ENCODE measurements at regions not wholly inside any gene's neighbourhood (a gene's known extent, or its start where the extent isn't known, plus 50 kb on each side); places are given as distances from the start of the nearest gene placed in this dataset.

- no peak for DNase-seq (ENCODE audit: low spot score)
These were observed 251.7 kb downstream of the WNT5A start for GRCh38 chr3:55235416-55235815.

DNA sequence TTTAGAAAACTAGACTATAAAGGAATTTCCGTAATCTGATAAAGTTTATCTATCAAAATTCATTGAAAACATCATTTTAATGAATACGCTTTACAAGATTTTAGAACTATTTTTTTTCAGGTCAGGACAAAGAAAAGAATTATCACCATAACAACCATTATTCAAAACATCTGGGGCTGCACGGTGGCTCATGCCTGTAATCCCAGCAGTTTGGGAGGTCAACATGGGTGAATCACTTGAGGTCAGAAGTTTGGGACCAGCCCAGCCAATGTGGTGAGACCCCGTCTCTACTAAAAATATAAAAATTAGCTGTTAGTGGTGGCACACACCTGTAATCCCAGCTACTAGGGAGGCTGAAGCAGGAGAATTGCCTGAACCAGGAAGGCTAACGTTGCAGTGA lies 260.4 kb downstream of the WNT5A start:
- DNase-seq (ENCODE audit: low spot score), result no peak

DNA sequence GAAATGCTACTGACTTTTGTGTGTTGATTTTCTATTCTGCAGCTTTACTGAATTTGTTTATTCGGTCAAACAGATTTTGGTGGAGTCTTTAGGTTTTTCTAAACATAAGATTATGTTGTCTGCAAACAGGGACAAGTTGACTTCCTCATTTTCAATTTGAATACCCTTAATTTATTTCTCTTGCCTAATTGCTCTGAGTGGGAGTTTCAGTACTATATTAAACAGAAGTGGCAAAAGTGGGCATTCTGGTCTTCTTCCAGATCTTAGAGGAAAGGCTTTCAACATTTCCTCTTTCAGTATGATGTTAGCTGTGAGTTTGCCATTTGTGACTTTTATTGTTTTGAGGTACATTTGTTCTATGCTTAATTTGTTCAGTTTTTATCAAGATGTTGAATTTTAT lies 268.5 kb downstream of the WNT5A start:
- no peak for DNase-seq (ENCODE audit: low spot score)

- no peak for DNase-seq (ENCODE audit: low spot score)
These were observed 279.4 kb downstream of the WNT5A start for GRCh38 chr3:55207744-55208143.

GRCh38 chr3:55205990-55206389 lies 278.1 kb upstream of the LRTM1 start:
- no peak for DNase-seq (ENCODE audit: low spot score)

DNA sequence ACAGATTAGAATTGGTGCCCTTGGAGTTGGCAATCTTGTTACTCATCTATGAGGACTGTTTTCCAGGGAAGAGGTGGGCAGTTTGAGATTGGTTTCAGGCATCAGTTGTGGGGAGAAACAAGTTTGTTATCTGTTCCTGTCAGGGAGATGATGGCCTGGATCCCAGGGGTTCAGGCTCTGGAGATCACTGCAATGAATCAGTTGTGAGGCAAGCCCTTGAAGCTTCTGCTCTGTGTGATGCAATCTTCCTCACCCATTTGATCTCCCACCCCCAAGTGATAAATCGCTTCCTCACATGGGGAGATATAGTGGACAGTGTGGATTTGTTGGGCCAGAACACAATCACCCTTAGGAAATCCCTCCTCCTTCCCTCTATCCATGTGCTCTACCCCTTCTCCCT lies 276.6 kb upstream of the LRTM1 start:
- no peak for DNase-seq (ENCODE audit: low spot score)

GRCh38 chr3:55203546-55203945 lies 275.7 kb upstream of the LRTM1 start:
- no peak for DNase-seq (ENCODE audit: low spot score)

GRCh38 chr3:55203006-55203405 lies 275.1 kb upstream of the LRTM1 start:
- DNase-seq (ENCODE audit: low spot score), result peak; percentile 52

- peak; percentile 84 for DNase-seq (ENCODE audit: low spot score)
These were observed 274.5 kb upstream of the LRTM1 start for GRCh38 chr3:55202326-55202725.

- DNase-seq (ENCODE audit: low spot score), result no peak
These were observed 273.9 kb upstream of the LRTM1 start for GRCh38 chr3:55201779-55202178.

DNA sequence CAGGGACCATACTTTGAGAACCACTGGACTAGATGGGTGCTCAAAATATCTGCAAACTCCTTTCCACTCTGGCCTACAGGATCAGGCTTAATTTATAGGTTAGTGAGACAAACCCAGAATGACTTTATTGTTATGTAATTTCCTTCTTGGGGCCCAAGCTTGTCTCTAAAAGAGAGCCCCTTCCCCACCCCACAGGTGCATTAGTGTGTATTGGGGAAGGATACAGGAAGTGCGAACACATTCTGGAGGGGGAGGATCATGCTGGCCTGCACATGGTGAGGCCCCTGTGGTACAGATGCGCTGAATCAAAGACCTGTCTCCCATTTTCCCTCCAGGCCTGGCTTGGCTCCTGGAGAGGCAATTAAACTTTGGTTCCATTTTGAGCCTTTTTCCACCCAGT lies 273.0 kb upstream of the LRTM1 start:
- no peak for DNase-seq (ENCODE audit: low spot score)

GRCh38 chr3:55198554-55198953 lies 270.7 kb upstream of the LRTM1 start:
- peak; percentile 81 for DNase-seq (ENCODE audit: low spot score)

GRCh38 chr3:55197021-55197420 lies 269.2 kb upstream of the LRTM1 start:
- no peak for DNase-seq (ENCODE audit: low spot score)

DNA sequence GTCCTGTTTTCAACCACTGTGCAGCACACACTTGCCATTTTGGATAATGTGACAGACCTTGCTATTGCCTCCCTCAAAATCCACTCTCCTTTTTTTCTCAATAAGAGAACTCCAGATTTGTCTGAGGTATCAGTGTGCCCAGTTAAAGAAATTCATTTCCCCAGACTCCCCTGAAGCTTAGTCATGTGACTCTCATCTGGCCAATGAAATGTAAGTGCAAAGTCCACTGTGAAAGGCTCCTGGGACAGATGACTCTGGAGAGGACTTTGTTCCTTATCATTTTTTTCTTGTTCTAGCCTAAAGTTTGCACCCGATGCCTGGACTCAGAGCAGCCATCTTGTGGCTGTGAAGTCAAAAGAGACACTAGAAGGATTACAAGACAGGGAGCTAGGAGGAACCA lies 268.6 kb upstream of the LRTM1 start:
- no peak for DNase-seq (ENCODE audit: low spot score)

GRCh38 chr3:55194376-55194775 lies 266.5 kb upstream of the LRTM1 start:
- no peak for DNase-seq (ENCODE audit: low spot score)

DNA sequence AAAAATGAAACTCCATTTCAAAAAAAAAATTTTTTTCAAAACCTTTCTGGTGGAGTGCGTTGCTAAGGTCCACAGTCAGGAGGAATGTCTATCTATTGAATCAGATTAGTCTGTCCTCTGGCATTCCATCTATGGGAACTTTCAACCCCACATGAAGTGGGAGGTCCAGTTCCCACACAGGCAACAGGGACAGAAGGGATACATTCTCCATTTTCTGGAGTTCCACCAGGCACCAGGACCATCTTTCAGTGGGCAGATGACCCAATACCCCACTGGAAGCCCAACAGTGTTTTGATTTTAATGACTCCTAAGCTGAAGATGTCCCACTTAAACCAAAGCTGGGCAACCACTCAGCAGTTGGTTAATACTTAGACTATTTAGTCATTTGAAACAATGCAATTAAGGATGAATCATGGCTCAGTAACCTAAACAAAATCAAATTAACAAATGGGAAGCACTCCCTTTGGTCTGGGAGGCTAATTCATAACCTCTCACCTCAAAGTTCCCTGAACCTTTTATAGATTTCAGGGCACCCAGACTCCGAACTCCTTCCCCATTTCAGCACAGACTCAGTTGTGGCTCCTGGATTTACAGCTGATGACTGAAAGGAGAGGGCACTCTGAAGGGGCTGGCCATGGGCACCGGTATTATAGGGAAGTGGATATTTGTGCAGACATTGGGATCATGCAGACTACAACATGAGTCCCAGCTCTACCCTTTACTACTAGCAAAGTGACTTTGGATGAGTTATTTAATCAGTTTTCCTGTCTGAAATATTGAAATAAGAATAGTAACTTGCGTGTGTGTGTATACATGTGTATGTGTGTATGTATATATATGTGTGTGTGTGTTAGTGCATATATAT lies 264.3 kb upstream of the LRTM1 start:
- DNase-seq (ENCODE audit: low spot score), result peak; percentile 86

DNA sequence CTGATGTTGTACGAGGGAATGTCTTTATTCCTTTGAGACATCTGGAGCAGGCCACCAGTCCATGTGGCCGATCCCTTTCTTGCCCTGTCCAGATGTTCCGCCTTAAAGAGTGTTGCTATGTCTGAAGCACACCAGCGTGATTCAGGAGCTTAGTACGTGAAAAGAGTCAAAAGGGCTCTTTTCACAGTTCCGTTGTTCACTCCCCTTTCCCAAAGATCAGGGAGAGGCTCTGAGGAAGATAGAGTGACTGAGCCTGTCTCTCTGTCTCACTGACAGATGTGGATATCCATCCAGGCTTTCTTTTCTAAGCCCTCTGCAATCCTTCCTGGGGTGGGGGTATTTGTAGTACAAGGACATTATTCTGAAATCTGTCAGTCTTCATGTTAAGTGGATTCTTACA lies 262.5 kb upstream of the LRTM1 start:
- DNase-seq (ENCODE audit: low spot score), result peak; percentile 35

- peak; percentile 40 for DNase-seq (ENCODE audit: low spot score)
These were observed 261.5 kb upstream of the LRTM1 start for GRCh38 chr3:55189359-55189801.

DNA sequence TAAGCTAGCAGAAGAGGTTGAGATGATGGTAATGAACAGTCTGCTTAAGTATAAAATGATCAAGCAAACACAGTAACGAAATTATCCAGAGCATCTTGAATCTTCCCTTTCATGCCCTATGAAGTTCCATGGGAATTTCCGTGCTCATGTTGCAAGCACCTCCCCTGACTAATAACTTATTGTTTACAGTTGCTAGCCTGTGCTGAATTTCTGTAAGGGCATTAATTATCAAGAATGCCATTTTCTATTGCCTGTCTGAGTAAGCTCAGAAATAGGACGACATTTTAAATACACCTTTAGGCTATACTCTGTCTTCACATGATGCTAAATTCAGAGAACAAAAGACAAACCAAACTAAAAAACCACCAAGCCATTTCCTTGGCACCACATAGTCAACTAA lies 257.5 kb upstream of the LRTM1 start:
- no peak for DNase-seq (ENCODE audit: low spot score)

DNA sequence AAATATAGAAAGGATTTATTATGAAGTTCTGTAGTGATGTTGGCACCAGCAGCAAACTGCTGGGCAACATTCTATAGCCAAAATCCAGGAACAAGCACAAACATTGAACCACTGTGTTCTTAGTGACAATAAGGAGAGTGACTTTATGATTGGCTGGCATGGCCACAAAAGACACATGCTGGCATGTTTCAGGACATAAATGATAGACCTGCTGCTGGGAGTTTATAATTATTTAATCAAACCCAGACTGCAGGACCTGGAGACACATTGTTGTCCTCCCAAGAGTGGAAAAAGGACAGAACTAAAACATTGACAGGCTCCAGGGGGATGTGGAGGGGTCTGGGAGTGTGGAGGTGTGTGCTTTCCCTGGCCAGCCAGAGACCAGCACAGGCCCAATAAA lies 255.3 kb upstream of the LRTM1 start:
- no peak for DNase-seq (ENCODE audit: low spot score)

- DNase-seq (ENCODE audit: low spot score), result peak; percentile 45
These were observed 253.2 kb upstream of the LRTM1 start for GRCh38 chr3:55180936-55181535.

DNA sequence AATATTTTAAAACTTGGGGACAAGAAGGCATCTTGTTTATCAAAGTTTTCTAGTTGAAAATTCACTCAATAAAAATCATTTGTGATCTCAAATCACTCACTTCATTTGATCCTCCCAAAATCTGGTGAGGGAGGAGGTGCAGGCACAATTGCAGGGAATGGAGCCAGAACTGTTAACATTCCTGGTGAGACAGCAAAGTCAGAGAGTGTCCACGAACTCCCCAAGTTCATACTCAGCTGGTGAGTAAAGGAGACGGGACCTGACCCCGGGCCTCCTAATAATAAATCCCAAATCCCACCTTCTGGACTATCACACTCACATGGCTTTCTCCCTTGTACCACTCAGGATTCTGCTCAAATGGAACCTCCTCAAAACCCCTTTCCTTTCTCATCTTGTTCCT lies 252.3 kb upstream of the LRTM1 start:
- peak; percentile 35 for DNase-seq (ENCODE audit: low spot score)

GRCh38 chr3:55178336-55178735 lies 250.5 kb upstream of the LRTM1 start:
- DNase-seq (ENCODE audit: low spot score), result no peak

DNA sequence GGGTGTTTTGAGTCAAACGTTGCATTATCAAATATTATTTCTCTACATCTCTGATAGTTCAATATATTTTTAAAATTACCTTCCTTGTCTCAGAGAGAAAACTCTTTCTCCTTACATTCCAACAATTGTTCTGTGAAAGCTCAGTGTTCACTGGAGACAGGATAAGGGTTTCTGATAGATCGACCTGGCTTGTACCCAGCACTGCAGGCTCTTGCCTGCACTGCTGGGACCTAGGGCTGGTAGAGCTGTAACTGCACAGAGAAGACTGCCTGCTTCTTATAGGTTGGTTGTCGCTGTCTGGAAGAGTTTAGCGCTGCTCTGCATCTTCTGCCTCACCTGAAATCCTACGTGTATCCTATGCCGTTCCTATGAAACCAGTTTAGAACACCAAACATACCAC lies 249.9 kb upstream of the LRTM1 start:
- DNase-seq (ENCODE audit: low spot score), result no peak

Measured in GM03348 (cell line).